Femur (tissue), 1 donor: ENCODE measurements at regions not wholly inside any gene's neighbourhood (a gene's known extent, or its start where the extent isn't known, plus 50 kb on each side); places are given as distances from the start of the nearest gene placed in this dataset.
"Not testable (repeated sequence)": the region's sequence is repeated elsewhere in the genome, so short reads cannot be mapped to it uniquely, and the experiment has no call there.

Experiments used
- DNase-seq: peaks from one replicate; pipeline ENCODE4 v3.0.0-alpha.2; 2017

- no peak for DNase-seq
These were observed 120.3 kb downstream of the TMEM30B start for GRCh38 chr14:61160798-61161197.

GRCh38 chr14:61154641-61155040, 126.5 kb downstream of the TMEM30B start:
- DNase-seq, result peak; percentile 58

GRCh38 chr14:61153914-61154545, 127.1 kb downstream of the TMEM30B start:
- no peak for DNase-seq

DNA sequence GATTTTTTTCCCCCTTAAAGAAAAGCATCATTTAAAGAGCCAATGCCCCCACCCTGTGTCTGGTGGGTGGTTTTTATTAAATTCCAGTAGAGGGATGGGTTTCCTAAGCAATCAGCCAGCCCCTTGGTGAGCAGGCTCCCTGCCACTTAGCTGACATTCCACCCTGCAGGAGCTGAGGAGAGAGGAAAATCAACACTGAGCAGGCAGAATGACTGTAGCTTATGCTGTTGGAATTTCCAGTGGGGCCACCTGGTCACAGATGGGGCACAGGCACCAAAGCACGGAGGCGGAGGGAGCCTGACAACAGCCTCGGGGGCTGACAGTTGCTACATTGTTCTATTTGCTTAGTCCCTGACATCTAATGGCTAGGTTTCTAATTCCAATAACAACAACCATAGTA, 127.7 kb downstream of the TMEM30B start:
- peak; percentile 66 for DNase-seq

DNA sequence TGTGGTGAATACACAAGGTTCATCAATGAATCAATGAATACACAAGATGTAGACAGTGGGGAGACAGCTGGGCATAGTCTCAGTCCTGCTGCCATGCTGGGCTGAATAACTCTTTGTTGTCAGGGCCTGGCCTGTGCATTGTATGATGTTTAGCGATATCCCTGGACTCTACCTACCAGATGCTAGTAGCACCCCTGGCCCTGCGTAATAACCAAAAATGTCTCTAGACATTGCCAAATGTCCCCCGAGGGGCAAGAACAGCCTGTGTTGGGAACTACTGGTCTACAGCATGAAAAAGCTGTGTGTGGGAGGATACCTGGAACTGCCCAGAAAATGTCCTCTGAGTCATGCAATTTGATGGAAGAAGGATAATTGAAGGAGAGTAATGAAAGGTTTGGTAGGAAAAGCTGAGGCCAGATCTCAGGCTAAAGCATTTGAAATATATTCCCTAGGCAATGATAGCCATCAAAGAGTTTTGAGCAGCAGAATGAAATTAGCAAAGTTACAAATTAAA, 128.2 kb downstream of the TMEM30B start:
- no peak for DNase-seq

GRCh38 chr14:61151251-61151650, 129.9 kb downstream of the TMEM30B start:
- DNase-seq, result no peak

GRCh38 chr14:61150851-61151250, 130.3 kb downstream of the TMEM30B start:
- no peak for DNase-seq

DNA sequence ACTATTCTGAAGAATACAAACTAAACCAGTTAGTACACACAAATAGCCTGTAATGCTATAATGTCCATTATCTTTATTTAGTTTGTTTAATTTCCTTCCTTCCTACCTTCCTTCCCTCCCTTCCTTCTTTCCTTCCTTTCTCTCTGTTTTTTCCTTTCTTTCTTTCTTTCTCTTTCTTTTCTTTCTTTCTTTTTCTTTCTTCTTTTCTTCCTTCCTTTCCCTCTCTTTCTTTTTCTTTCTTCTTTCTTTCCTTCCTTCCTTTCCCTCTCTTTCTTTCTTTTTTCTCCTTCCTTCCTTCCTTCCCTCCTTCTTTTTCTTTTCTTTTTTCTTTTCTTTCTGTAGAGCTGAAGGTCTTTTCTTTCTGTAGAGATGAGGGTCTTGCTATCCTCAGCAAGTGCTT, 131.2 kb downstream of the TMEM30B start:
- DNase-seq, result no peak

GRCh38 chr14:61148742-61149350, 132.3 kb downstream of the TMEM30B start:
- DNase-seq, result no peak

DNA sequence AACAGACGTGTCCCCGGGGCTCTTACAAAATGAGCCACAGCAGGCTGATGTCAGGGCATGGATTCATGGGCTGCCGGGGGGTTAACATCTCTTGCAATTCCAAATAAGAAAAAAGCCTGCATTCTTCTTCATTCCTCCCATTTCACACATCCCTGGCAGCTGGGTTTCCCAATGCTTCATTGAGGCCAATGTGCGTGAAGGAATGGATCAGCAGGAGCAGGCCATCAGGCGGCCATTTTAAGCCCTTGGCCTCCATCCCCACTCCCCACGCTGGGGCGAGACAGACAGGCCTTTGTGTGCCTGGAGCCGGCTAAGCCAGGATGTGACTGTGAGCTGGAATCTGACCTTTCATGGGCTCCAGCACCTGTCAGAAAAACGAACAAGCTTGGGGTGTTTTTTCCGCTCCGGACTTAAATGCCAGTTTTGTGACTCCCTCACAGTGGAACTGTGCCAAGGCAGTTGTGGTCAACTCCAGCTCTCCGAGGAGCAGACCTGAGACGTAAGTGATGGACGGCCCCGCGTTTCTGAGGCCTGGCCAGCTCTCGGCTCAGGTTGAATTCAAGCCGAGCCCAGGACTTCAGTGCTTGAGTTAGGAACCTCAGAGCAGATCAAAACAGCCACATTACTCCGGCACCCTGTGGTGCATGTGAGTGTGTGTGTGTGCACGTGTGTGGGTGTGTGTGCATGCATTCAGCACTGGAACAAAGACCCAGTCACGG, 133.1 kb downstream of the TMEM30B start:
- DNase-seq, result peak; percentile 91

DNA sequence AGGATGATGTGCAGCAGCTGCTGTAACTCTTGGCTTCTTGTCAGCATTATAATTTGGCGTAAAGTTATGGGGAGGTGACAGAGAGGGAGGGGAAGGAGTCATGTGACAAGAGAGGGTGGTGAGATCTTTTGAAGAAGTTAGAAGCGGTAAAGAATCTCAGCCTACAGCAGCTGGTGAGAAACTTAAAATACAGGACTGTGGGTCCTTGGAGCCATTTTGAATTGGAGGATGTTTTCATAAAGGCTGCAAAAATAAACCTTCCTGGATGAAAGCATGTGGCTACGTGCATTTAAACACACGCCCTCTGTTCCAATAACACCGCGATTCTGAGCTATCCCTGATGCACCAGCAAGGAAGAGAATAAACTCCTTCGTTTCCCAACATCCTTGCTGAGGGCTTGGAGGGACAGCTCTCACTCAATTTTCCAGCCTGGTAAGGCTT, 133.7 kb downstream of the TMEM30B start:
- DNase-seq, result peak; percentile 58

- DNase-seq, result no peak
These were observed 134.2 kb downstream of the TMEM30B start for GRCh38 chr14:61146899-61147298.

DNA sequence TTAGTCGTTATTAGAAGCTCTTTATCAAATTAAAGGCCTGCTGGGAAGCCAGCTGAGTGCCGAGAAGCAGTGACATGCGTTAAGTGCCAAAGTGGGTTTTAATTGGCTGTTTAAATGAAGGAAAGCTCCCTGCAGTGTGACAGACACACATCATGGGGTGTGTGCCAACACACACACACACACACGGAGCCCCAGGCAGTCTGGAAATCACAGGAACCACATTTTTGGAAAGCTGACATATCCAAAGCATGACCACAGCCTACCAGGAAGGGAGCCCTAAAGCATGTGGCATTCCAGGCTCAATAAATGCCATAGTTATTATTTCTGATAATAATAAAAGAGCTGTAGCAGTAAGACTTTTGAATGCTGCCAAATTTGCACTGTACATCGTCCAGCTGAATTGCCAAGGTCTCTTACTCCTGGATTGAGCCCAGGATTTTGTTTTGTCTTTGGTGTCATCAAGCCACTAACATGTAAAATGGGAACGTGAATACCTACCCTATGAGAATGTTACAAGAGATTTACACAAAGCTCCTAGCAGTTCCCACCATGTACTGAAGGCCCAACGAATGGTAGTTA, 135.1 kb downstream of the TMEM30B start:
- peak; percentile 63 for DNase-seq

GRCh38 chr14:61145034-61145902, 135.9 kb downstream of the TMEM30B start:
- DNase-seq, result peak; percentile 80

DNA sequence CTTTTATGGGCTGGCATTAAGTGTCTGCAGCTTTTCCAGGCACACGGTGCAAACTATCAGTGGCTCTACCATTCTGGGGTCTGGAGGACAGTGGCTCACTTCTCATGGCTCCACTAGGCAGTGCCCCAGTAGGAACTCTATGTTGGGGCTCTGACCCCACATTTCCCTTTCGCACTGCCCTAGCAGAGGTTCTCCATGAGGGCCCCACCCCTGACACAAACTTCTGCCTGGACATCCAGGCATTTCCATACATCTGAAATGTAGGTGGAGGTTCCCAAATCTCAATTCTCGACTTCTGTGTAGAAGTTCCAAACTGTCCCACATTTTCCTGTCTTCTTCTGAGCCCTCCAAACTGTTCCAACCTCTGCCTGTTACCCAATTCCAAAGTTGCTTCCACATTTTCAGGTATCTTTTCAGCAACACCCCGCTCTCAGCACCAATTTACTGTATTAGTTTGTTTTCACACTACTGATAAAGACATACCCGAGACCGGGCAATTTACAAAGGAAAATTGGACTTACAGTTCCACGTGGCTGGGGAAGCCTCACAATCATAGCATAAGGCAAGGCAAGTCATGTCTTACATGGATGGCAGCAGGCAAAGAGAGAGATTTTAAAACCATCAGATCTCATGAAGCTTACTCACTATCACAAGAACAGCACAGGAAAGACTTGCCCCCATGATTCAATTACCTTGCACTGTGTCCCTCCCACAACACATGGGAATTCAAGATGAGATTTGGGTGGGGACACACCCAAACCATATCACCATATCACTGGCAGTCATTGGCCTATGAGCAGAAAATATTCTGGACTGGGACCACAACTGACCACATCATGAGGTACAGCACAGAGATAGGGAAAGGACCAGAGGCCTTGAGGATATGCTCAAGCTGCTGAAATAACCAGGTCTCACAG, 136.8 kb downstream of the TMEM30B start:
- DNase-seq, result not testable (repeated sequence)

DNA sequence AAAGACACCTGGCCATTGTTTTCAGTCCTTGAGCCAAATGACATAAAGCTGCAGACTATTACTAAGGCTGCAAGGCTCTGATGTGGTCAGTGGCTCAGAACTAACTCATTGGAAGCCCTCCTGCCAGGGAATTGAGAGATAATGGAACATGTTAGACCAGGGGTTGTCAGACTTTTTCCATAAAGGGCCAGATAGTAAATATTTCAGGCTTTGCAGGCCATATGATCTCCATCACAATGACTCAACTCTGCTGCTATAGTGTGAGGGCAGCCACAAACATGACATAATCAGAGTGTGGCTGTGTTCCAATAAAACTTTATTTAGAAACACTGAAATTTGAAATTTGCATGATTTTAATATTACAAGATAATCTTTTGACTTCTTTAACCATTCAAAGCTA, 140.3 kb downstream of the TMEM30B start:
- no peak for DNase-seq

GRCh38 chr14:61140271-61140670, 140.9 kb downstream of the TMEM30B start:
- DNase-seq, result no peak

DNA sequence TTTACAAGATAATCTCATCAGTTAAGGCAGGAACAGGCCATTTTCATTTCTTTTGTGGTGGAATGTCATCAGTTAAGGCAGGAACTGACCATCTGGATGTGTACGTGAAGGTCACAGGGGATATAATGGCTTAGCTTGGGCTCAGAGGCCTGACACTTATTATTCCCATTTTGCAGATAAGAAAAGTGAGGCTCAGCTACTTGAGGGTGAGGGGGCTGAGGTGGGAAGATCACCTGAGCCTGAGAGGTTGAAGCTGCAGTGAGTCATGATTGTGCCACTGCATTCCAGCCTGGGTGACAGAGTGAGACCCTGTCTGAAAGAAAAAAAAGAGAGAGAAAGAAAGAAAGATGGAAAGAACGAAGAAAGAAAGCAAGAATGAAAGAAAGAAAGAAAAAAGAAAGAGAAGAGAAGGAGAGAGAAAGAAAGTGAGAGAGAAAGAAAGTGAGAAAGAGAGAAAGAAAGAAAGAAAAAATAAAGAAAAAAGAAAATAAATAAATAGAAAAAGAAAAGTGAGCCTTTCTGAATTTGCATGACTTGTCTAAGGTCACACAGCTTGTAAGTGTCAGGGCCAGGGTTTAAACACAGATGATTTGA, 142.0 kb downstream of the TMEM30B start:
- DNase-seq, result no peak

DNA sequence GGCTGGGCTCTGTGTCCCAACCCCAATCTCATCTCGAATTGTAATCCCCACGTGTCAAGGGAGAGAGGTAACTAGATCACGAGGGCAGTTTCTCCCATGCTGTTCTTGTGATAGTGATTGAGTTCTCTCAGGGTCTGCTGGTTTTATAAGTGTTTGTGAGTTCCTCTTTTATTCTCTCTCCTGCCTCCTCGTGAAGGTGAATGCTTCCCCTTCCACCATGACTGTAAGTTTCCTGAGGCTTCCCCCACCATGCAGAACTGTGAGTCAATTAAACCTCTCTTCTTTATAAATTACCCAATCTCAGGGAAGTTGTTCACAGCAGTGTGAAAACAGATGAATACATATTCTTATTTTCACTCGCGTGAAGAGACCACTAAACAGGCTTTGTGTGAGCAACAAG, 148.2 kb downstream of the TMEM30B start:
- no peak for DNase-seq

- DNase-seq, result no peak
These were observed 148.8 kb downstream of the TMEM30B start for GRCh38 chr14:61132336-61132735.
